ENCODE measurements at regions not wholly inside any gene's neighbourhood (a gene's known extent, or its start where the extent isn't known, plus 50 kb on each side); places are given as distances from the start of the nearest gene placed in this dataset.

DNA sequence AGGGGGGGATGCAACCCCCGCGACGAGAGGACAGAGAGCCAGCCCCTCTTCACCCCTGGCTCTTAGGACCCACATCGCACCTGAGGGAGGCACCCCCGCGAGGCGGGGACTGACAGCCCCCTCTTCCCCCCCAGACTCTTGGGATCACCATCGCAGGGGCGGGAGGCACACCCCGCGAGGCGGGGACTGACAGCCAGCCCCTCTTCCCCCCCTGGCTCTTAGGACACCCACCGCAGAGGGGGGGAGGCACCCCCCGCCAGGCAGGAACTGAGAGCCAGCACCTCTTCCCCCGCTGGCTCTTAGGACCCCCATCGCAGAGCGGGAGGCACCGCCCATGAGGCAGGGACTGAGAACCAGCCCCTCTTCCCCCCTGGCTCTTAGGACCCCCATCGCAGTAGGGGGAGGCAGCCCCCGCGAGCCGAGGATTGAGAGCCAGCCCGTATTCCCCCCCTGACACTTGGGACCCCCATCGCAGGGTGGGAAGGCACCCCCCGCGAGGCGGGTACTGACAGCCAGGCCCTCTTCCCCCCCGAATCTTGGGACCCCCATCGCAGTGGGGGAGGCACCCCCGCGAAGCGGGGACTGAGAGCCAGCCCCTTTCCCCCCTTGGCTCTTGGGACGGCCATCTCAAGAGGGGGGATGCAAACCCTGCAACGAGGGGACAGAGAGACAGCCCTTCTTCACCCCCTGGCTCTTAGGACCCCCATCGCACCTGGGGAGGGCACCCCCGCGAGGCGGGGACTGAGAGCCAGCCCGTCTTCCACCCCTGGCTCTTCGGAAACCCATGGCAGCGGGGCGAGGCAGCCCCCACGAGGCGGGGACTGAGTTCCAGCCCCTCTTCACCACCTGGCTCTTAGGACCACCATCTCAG, 2425.1 kb upstream of the PCDH20 start:
- ChIA-PET CTCF (no interaction called here), POLR2A (no interaction called here)
- H3K9ac ChIP-seq (replicated peaks; ENCODE audit: extremely low read depth, insufficient read depth, low read length), result no peak overlapping the region
- TF ChIP-seq POLR2AphosphoS5 (IDR thresholded peaks at IDR 0.05; ENCODE audit: insufficient read depth, low read depth, low read length) (no peak), POLR2A (IDR thresholded peaks at IDR 0.05; ENCODE audit: low read depth, low read length) (no peak), EZH2 (IDR thresholded peaks at IDR 0.05; ENCODE audit: borderline replicate concordance, low read depth, low read length, severe bottlenecking) (no peak), MYC (IDR thresholded peaks at IDR 0.05; ENCODE audit: low read depth, low read length) (no peak), JUN (IDR thresholded peaks at IDR 0.05; ENCODE audit: borderline replicate concordance, insufficient read depth, insufficient read length, low read depth) (no peak), GATA2 (IDR thresholded peaks at IDR 0.05; ENCODE audit: insufficient read depth, insufficient read length, low read depth, low read length) (no peak), FOS (IDR thresholded peaks at IDR 0.05; ENCODE audit: borderline replicate concordance, insufficient read depth, low read length) (no peak)
- TF ChIP-seq, protein P1, sequence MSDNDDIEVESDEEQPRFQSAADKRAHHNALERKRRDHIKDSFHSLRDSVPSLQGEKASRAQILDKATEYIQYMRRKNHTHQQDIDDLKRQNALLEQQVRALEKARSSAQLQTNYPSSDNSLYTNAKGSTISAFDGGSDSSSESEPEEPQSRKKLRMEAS (IDR thresholded peaks at IDR 0.05; ENCODE audit: insufficient read depth, insufficient read length), result no peak
- TF ChIP-seq, protein P2, sequence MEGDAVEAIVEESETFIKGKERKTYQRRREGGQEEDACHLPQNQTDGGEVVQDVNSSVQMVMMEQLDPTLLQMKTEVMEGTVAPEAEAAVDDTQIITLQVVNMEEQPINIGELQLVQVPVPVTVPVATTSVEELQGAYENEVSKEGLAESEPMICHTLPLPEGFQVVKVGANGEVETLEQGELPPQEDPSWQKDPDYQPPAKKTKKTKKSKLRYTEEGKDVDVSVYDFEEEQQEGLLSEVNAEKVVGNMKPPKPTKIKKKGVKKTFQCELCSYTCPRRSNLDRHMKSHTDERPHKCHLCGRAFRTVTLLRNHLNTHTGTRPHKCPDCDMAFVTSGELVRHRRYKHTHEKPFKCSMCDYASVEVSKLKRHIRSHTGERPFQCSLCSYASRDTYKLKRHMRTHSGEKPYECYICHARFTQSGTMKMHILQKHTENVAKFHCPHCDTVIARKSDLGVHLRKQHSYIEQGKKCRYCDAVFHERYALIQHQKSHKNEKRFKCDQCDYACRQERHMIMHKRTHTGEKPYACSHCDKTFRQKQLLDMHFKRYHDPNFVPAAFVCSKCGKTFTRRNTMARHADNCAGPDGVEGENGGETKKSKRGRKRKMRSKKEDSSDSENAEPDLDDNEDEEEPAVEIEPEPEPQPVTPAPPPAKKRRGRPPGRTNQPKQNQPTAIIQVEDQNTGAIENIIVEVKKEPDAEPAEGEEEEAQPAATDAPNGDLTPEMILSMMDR (IDR thresholded peaks at IDR 0.05; ENCODE audit: extremely low read depth in 1 of 2, insufficient read depth in 1 of 2, low read depth in 1 of 2, low read length in 2 of 2), result no peak
- no peaks in the 10 kb centered on the region for H3K4me1 ChIP-seq (ENCODE audit: control insufficient read depth, extremely low read depth, insufficient read depth, low read length)
- dilution Hi-C loops (cut with MboI; ENCODE audit: extremely low pct_ligation_motif_present, low sequenced_read_pairs), result no loop called here
- no peak for FAIRE-seq
- no peak overlapping the region for H2AFZ ChIP-seq (ENCODE audit: low read depth, low read length)
- intact Hi-C loops (cut with micrococcal nuclease), result no loop called here
- H3K36me3 ChIP-seq (ENCODE audit: control insufficient read depth in 2 of 2, extremely low read depth in 1 of 2, insufficient read depth in 2 of 2, low read length in 2 of 2), result no peaks in the 10 kb centered on the region
- no peaks in the 10 kb centered on the region for H3K9me3 ChIP-seq (replicated peaks; ENCODE audit: control insufficient read depth, insufficient read depth, low read length)
- no peaks in the 10 kb centered on the region for H3K79me2 ChIP-seq (ENCODE audit: control insufficient read depth, insufficient read depth, low read length)
- H3K4me2 ChIP-seq (ENCODE audit: insufficient read depth, low read length), result no peak overlapping the region
- no peaks in the 10 kb centered on the region for H3K27me3 ChIP-seq (ENCODE audit: control insufficient read depth in 2 of 2, insufficient read depth in 2 of 2, low read length in 2 of 2)
- DNase-seq (ENCODE audit: low read depth, low spot score), result no peak
- H3K4me3 ChIP-seq (replicated peaks in 1 of 3; ENCODE audit: insufficient read depth in 1 of 3, low read depth in 1 of 3, low read length in 3 of 3), result no peak overlapping the region
- BruUV-seq (replicated peaks), result no TSS peak
- no peak overlapping the region for H3K27ac ChIP-seq (ENCODE audit: insufficient read depth, low read depth, low read length)
- no peaks in the 10 kb centered on the region for H4K20me1 ChIP-seq (replicated peaks; ENCODE audit: control insufficient read depth, extremely low read depth, insufficient read depth, low read length)
- no peaks in the 10 kb centered on the region for H3K9me1 ChIP-seq (replicated peaks; ENCODE audit: control insufficient read depth, extremely low read depth, insufficient read depth, low read length)

Measured in endothelial cell of umbilical vein (primary cell).